SIG-M5 treated with dmso at 0.1 percent for 504 hours (cell line): ENCODE measurements at regions not wholly inside any gene's neighbourhood (a gene's known extent, or its start where the extent isn't known, plus 50 kb on each side); places are given as distances from the start of the nearest gene placed in this dataset.
"Not testable (repeated sequence)": the region's sequence is repeated elsewhere in the genome, so short reads cannot be mapped to it uniquely, and the experiment has no call there.

ENCODE experiments used
- DNase-seq: peaks from one replicate; lab custom pipeline; 2025; ENCODE audit not compliant: unreplicated experiment; lab: John Stamatoyannopoulos, UW

DNA sequence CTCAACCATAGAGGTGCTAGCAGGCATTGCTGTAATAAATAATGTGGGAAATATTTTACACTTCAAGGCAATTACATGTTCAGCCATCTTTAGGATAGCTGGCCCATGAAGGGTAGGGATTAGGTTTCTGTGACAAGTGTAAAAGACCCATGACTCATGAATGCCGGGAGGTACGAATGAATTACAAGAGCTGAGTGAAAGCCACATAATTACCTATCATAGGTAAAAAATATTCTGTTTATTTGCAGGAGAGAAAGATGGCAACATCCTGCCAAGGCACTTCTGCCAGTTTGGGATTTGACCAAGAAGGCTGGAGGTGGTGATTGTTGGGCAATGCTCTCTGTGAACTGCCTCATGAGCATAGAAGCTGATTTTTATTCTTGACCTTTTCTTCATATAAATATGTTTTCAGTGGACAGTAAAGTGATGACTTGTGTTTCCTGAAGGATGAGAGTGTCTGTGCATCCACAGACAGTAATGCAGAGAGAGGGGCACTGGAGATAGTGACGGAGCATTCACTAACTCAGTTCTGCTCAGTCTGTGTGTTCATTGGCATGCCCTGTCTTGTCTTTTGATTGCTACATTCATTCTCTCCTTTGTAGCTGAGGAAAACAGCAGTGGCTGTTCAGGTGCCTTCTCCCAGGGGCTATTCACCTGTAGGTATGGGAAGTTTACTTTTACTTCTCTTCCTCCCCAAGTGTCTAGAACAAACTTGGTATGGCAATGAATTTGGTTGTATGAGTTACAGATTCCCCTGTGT is 481.1 kb downstream of the TFAP2B start:
- no peak for DNase-seq

DNA sequence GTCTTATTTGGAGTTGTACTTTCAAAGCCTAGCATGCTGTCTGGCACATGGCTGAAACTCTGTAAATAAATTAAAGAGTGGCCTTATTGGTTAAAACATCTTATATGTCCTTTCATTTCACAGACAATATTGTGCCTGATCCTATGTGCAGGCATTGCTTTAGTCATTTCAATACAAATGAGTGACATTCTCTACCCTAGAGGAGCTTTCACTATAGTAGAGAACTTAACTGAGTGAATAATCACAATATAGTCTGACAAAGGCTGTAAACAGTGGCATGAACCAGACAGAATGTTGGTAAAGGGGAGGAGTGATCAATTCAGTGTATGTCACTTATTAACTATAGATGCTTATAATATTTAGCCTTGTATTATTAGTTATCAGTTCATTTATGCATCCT is 481.8 kb downstream of the TFAP2B start:
- DNase-seq = no peak

DNA sequence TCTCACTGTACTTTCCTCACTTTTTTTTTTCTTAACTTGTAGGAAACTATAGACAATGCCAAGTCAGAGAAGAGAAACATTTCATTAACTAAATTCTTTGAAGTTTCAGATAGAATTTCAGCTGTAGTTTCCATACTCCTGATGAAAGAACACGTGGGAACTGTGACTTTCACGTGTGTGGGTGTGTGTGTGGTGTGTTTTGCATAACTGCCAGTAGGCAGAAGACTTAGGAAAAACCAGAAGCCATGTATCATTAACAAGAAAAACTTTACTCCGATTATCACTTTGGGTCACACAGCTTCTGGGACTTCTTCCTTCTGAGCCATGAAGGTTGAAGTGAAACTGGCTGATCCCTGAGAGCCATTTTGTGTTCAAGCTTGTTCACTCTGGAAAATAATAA is 483.3 kb downstream of the TFAP2B start:
- no peak for DNase-seq

DNA sequence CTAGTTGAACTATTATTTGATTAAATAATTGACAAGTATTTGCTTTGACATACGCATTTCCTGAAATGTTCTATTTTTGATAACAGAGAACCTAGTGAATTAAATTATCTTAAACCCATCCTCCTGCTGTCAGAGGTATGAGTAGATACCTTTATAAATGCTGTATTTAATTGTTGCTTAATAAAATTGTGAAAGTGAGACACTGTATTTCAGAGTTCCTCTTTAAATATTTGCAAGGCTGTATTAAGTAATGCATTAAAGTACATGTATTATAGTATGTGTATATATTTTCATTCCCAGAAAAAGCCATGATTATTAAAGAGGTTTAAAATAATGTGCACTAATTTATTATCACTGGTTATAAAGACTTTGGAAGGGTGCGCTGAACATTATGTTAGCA is 483.8 kb downstream of the TFAP2B start:
- no peak for DNase-seq

DNA sequence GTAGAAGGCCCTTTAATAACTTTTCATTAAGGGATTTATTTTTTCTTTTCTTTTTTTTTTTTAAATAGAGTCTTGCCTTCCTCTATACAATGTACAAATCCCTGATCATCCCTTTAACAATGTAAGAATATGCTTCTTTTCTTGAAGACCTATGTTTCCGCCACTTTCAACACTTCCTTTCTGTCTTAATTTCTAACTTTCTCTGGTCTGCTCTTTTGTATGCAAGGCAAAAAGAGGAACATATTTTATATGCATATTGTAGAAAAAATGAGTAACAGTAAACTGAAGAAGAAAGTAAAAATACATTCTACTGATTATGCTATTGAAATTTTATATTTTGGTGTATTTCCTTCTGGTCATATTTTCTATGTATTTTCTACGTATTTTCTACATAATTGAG is 484.7 kb downstream of the TFAP2B start:
- DNase-seq = peak; percentile 6

DNA sequence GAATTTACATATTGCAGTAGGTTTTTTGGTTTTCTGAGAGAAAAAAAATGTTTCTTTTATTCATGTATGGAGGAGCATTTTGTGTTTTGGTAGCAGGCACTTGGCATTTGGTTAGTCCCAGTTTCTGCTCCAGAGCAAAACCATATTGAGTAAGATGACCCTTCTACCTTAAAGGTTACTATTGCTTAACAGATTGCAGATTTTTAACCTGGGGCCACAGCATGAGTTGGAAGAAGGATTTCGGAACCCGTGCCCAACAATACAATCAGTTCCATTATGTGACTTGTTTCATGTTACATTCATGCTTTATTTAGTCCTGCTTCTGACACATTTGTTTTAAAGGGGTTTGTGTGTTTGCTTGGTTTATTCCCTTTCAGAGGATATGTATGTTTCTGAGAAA is 496.3 kb downstream of the TFAP2B start:
- no peak for DNase-seq

DNA sequence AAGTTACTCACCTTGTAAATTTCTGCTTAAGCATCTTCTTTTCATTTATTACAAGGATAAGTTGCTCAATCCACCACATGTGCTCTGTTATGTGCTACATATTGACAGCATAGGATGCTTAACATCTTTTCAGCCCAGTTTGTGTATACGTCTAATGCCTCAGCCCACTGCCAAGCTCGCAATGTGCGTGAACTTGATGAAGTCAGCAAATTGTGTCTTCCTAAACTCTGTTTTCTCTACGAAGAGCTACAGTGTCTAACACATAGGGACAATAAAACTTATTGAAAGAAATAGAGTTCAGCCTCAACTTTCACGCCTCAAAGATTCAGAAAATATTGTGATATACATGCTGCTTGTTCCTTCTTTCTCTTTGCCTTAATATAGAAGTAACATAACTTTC is 500.0 kb downstream of the TFAP2B start:
- no peak for DNase-seq

DNA sequence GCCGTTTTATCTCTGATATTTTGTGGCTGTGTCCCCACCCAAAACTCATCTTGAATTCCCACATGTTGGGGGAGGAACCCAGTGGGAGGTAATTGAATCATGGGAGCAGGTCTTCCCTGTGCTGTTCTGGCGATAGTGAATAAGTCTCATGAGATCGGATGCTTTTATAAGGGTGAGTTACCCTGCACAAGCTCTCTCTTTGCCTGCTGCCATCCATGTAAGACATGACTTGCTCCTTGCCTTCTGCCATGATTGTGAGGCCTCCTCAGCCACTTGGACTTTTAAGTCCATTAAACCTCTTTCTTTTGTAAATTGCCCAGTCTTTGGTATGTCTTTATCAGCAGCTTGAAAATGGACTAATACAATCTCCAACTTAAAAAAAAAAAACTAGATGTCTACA is 502.8 kb downstream of the TFAP2B start:
- not testable (repeated sequence) for DNase-seq

DNA sequence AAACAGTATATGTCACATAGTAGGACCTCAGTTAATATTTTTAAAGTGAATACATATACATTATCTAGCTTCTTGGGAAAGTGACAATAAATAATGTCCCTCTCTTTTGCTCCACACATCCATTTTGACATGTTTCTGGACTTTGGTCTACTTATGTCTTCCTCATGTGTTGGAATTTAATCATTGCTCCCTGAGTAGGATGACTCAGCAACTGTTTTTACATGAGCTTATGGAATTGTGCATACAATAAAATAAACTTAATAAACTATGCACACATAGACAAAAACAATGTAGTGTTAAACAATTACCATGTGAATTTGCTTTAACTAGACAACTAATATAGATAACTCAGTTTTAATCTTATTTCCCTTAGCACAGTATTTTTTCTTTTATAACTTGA is 503.8 kb downstream of the TFAP2B start:
- DNase-seq = no peak

DNA sequence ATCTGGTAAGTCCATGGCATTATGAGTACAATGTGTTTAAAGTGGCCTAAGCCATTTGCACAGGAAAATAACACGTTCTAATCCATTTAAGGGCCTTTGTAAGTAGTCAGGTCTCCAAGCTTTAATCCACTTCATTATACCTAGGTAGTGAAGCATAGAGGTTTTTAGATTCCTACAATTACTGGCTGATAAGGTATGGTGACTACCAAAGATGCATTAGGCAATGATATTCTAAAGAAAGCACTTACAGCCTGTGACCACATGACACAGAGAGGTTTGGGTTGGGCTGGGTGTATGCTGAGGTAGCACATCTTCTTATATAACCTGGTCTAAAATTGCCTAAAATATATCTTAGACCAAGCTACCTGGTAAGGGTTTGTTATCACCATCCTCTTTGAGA is 504.4 kb downstream of the TFAP2B start:
- DNase-seq = no peak

DNA sequence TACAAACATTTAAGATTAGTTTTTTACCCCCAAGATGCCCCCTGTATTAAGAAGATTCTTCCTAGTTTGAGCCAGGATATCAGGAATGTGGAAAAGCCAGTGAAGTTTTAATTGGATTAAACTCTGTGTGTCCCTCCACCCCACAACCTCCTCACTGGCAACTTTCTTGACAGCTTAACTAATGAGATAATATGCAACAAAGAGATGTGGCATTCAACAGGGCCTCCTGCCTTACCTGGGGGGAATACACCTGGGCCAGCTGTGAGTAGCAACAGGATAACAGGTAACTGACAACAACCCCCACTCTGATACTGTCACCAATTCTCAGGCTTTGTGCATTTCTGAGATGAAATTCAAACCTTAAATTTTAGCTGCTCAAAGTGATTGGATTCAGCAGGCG is 512.3 kb downstream of the TFAP2B start:
- DNase-seq = no peak

DNA sequence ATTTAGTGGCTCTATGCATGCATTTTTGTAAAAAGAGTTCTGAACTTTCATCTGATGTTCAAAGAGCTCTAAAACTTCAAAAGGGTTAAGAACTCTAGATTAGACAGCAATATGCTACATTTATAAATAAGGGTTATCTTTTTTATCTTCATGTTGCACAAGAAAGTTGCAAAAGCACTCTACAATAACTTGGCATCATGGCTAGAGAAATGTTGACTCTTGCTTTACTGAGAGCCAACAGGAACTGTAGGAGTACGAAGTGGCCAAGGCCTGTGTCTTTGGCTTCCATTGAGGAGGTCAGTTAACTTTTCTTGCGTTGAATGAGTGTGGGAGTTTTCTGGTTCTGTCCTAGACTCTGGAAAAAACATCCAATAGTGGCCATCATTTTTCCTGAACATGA is 516.9 kb downstream of the TFAP2B start:
- no peak for DNase-seq

DNA sequence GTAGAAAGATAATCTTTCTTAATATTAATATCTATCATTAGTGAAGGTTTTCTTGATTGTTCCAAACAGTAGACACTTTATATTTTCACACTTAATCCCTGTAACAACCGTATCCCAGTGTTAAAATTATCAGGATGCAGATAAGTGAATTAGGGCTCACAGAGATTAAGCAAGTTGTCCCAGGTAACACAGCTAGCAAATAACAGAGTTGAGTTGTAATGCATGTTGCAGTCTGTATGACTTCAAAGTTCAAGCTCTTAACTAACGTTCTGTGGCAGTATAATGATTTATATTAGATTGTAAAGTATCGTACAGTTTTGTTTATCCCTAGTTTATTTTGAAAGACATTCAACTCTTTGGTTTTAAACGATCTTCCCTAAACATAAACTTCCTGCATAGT is 517.5 kb downstream of the TFAP2B start:
- DNase-seq = no peak

DNA sequence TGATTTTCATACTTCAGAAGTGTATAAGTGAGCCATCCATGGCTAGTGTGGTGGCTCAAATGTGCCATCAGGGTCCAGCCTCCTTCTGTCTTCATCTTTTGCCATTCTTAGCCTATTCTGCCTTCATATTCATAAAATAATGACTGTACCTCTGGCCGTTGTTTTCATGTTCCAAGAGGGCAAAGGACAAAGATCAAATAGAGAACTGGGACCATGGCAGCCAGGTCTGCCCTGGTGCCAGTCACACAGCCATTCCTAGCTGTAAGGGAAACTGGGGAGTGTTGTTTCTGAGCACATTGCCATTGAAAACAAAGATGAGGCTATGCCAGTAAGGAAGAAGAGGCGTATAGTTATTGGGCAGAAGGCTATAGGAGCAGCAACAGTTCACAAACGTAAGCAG is 518.6 kb downstream of the TFAP2B start:
- no peak for DNase-seq

DNA sequence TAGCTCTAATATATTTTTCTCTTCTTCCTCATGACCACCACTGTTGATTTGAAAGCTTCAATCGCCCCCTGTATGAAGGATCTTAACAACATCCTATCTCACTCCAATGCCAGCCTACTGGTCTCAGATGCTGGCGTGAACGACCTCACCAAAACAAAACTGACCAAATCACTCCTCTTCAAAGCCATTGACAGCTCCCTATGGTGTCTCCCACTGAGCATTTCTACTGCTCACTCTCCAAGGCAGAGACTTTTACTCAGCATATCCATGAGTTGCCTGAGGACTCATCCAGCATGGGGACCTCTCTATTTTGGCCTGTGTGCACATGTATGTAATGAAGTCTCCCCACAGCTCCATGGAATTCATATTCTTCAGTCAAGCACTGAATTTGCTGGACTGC is 520.4 kb downstream of the TFAP2B start:
- DNase-seq = no peak

DNA sequence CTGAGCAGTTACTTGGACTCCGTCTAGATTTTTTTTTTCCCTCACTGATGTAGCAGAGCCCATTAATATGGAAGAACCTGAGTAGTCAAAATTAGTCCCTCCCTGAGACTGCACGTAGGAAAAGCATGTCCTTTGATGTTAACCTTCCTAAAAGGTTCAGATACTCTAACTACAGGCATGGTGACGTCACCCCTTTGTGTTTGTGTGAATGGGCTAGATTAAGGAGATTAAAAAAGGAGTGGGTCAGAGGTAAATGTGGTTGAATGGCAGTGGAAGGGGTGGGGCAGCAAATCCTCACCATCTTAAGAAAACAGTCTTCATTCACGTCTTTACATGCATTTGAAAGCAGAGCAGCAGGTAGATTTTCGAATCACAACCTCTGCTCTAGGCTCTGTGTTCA is 521.1 kb downstream of the TFAP2B start:
- DNase-seq = peak; percentile 6

DNA sequence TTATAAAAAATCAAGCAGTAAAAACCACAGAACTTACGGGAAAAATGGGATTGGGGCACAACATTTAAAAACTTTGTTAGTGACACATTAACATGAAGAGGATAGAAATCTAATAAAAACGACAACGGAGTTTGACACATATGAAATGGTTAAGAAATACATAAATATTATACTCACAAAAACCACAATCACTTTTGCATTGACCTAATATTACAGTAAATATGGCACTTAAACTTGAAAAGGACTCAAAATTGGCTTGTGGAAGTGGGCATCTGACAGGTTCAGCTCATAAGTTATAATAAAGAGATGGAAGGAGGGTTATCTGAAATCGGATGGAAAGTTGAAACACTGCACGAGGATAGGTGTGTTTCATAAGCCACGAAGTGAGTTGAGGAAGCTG is 523.7 kb downstream of the TFAP2B start:
- DNase-seq = no peak

DNA sequence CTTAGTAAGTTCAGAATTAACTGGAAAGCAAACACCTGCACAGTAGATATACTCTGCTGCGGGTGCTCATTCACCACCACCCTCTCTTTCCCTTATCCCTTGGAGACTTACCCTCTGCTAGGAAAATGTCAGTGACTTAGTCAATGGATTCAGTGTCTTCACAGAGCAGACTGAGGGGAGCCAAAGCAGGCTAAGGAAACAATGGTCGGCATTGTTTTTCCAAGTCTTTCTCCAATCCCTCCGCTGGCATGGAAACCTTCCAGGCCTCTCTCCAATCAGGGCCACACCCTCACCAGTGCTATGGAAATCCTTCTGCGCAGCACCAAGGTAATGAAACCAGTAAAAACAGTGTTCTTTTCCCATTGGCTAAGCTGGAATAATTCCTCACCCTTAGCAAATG is 531.2 kb downstream of the TFAP2B start:
- DNase-seq = no peak

DNA sequence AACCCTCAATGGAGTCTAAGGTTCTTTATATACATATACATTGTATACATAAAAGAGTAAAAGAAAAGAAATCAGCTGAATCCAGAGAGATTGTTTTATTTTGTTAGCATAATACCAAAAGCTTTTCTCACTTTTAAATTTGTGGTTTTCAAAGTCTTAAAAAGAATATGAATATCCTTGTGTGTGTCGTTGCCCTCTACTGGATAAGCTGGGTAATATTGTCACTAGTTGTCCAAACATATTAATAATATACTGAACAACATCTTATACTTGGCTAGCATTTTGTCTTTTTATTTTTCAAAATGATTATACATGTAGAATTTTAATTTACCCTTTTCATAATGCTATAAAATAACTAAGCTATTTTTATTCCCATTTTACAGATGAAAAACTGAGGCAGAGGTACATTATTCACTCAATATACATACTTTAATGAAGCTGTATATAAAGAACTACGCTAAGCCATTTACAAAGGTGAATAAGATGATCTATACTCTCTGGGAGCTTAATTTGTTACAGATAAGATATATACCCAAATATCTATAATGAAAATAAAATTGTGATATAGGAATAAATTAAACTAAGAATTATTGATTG is 531.7 kb downstream of the TFAP2B start:
- no peak for DNase-seq

DNA sequence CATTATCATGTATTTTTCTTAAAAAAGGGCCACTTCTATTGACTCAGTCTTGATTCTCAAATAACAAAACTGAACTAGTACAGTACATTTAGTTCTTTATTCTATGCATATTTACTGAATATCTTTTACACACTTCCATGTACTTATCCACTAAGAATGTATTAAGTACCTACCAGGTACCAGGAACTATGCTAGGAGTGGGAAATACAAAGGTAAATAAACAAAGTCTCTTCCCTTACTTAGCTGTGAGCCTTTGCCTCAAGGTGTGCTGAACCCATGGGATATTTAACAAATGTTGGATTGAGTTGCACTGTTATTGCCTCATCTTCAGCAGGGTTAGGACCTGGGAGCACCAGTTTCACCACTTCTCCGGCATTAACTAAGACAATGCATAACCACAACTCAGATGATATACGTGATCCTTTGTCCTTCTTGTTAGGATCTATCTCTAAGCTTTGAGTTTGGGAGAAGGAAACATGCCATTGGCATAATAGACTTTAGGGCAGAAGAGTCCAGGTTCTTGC is 533.9 kb downstream of the TFAP2B start:
- no peak for DNase-seq

DNA sequence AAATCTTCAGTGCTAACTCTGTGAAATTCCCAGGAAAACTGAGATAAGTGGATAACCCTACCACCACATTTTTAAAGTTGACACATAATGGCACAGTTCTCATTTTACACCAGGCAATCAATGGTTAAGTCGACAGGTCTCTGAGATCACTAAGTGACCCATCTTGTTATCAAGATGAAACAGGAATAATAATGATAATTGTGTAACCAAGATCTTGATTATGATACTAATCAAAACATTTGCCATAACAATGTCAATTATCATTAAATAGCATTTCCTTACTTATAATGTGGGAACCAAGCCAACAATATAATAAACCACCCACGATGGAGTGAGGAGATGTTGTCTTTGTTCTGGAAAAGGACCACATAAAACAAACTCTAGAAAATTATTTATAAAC is 541.6 kb downstream of the TFAP2B start:
- DNase-seq = no peak

DNA sequence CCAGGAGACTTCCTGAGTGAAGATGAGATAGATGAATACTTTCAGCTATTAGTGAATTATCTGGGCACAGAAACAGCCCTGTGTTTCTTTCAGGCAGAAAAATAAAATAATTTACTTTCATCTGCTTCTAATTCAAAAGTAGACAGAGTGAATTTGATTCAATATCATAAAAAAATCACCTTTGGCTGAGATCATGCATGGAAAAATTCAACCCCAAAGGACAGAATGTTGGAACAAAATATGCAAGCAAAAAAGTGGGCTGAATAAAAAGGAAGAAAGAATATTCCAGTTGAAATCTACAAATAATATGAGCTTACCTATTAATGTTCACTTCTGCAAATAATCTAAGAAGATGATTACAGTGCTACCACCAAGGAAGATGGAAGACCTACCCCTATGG is 546.9 kb downstream of the TFAP2B start:
- DNase-seq = no peak

DNA sequence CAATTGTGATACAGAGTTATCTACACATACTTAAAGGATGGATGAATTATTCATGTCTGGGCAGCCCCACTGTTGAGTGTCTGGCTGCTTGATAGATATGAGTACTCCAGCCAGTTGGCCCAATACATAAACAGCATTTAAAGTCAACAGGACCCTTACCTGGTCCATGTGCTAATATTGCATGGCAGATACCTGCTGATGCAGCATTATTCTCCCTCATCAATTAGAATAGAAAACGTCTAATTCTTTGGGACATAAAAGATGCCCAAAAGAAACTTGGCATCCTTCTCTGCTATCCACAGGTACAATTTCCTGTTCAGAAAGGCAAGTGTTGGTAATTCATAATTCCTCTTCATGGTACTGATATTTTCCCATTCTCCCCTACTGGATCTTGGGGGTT is 550.8 kb downstream of the TFAP2B start:
- DNase-seq = no peak
